HEK293 (cell line): ENCODE measurements at regions not wholly inside any gene's neighbourhood (a gene's known extent, or its start where the extent isn't known, plus 50 kb on each side); places are given as distances from the start of the nearest gene placed in this dataset.
"Not testable (repeated sequence)": the region's sequence is repeated elsewhere in the genome, so short reads cannot be mapped to it uniquely, and the experiment has no call there.

Source experiments
- CTCF ChIA-PET: fragments of 350-600 bp; formaldehyde crosslinking; extraction: SDS; loops from one replicate; lab custom pipeline; 2021; ENCODE audit warnings: antibody characterized with exemption; lab: Yijun Ruan, JAX
- POLR2A ChIA-PET: fragments of 300-600 bp; formaldehyde crosslinking; extraction: SDS; loops from one replicate; lab custom pipeline; 2020; ENCODE audit warnings: antibody characterized with exemption, inconsistent platforms; lab: Yijun Ruan, JAX
- H3K27ac ChIP-seq: fragments of 200-500 bp; sonication (Bioruptor generic); 2 replicates; pipeline ENCODE4 v1.5.1; 2014; ENCODE audit warnings: low read depth, low read length, control low read depth, inconsistent platforms; ENCODE audit errors: extremely low read depth
- H3K36me3 ChIP-seq, 2 experiments: fragments of 200-500 bp in 1 of 2; sonication (Bioruptor generic) in 1 of 2; 1 replicate in 1 of 2; 2 replicates in 1 of 2; pipeline ENCODE4 v1.5.1; 2014 to 2017; ENCODE audit warnings: inconsistent platforms in 2 of 2, low read length in 2 of 2; ENCODE audit not compliant: control insufficient read depth in 2 of 2, insufficient read depth in 1 of 2
- H3K4me1 ChIP-seq: fragments of 200-500 bp; sonication (Bioruptor generic); 2 replicates; pipeline ENCODE4 v1.5.1; 2014; ENCODE audit warnings: mild to moderate bottlenecking, low read length, inconsistent platforms; ENCODE audit not compliant: control insufficient read depth, insufficient read depth
- H3K4me3 ChIP-seq: 2 replicates; pipeline ENCODE4 v1.5.1; 2011; ENCODE audit warnings: low read depth, mild to moderate bottlenecking, control low read depth, low read length, moderate library complexity
- H3K9me3 ChIP-seq: fragments of 200-500 bp; sonication (Bioruptor generic); 2 replicates; pipeline ENCODE4 v1.5.1; 2014; ENCODE audit warnings: low read depth, low read length, inconsistent platforms; ENCODE audit not compliant: control insufficient read depth, insufficient read depth
- HOXA7 ChIP-seq: sonication (generic); formaldehyde crosslinking; IDR thresholded peaks from 2 replicates; pipeline ENCODE4 v1.8.1; 2022; ENCODE audit warnings: missing genetic modification reagents, borderline replicate concordance
- KLF17 ChIP-seq: fragments of 450-650 bp; formaldehyde crosslinking; IDR thresholded peaks from 2 replicates; pipeline ENCODE4 v1.5.1; 2016; ENCODE audit warnings: missing biosample characterization, missing genetic modification characterization
- KLF8 ChIP-seq: fragments of 450-650 bp; formaldehyde crosslinking; IDR thresholded peaks from 2 replicates; pipeline ENCODE4 v1.5.1; 2016; ENCODE audit warnings: missing biosample characterization, missing genetic modification characterization
- ZBTB1 ChIP-seq: fragments of 450-650 bp; formaldehyde crosslinking; IDR thresholded peaks from 2 replicates; pipeline ENCODE4 v1.5.1; 2016; ENCODE audit warnings: missing biosample characterization, missing genetic modification characterization
- ZBTB44 ChIP-seq: fragments of 450-650 bp; IDR thresholded peaks from 2 replicates; pipeline ENCODE4 v1.5.1; 2018; ENCODE audit warnings: missing biosample characterization, mild to moderate bottlenecking, missing genetic modification characterization
- ZFHX2 ChIP-seq: fragments of 450-650 bp; formaldehyde crosslinking; conservative IDR thresholded peaks from 2 replicates; pipeline ENCODE4 v1.5.1; 2016; ENCODE audit warnings: missing biosample characterization, missing genetic modification characterization
- ZNF148 ChIP-seq: fragments of 450-650 bp; formaldehyde crosslinking; IDR thresholded peaks from 2 replicates; pipeline ENCODE4 v1.5.0; 2017; ENCODE audit warnings: missing biosample characterization, missing genetic modification characterization, borderline replicate concordance
- ZNF155 ChIP-seq: fragments of 450-650 bp; formaldehyde crosslinking; IDR thresholded peaks from 2 replicates; pipeline ENCODE4 v1.5.1; 2016; ENCODE audit warnings: missing biosample characterization, missing genetic modification characterization
- ZNF341 ChIP-seq: fragments of 450-650 bp; formaldehyde crosslinking; IDR thresholded peaks from 2 replicates; pipeline ENCODE4; 2016; ENCODE audit warnings: low read depth, missing biosample characterization, missing genetic modification characterization
- ZNF518A ChIP-seq: fragments of 450-650 bp; formaldehyde crosslinking; conservative IDR thresholded peaks from 2 replicates; pipeline ENCODE4 v1.5.1; 2016; ENCODE audit warnings: low read depth, missing biosample characterization, missing genetic modification characterization
- ZNF544 ChIP-seq: fragments of 450-650 bp; formaldehyde crosslinking; IDR thresholded peaks from 2 replicates; pipeline ENCODE4 v1.5.0; 2017; ENCODE audit warnings: missing biosample characterization, missing genetic modification characterization
- ZNF549 ChIP-seq: fragments of 450-650 bp; IDR thresholded peaks from 2 replicates; pipeline ENCODE4 v1.5.1; 2018; ENCODE audit warnings: missing biosample characterization, missing genetic modification characterization, mild to moderate bottlenecking, inconsistent platforms, moderate library complexity
- ZNF664 ChIP-seq: fragments of 450-650 bp; formaldehyde crosslinking; IDR thresholded peaks from 2 replicates; pipeline ENCODE4 v1.5.1; 2016; ENCODE audit warnings: missing biosample characterization, missing genetic modification characterization
- ZSCAN30 ChIP-seq: fragments of 450-650 bp; IDR thresholded peaks from 2 replicates; pipeline ENCODE4 v1.5.1; 2018; ENCODE audit warnings: missing biosample characterization, mild to moderate bottlenecking, missing genetic modification characterization, moderate library complexity

- Histone ChIP-seq H3K4me3 (no peak overlapping the region), H3K9me3 (no peaks in the 10 kb centered on the region), H3K4me1 (no peaks in the 10 kb centered on the region), H3K36me3 (no peaks in the 10 kb centered on the region), H3K27ac (no peak overlapping the region)
- ChIA-PET POLR2A (no interaction called here), CTCF (no interaction called here)
- no peak for TF ChIP-seq ZBTB44 (tag by site-specific recombination)
- no peak for TF ChIP-seq KLF17 (tag by site-specific recombination)
- no peak for TF ChIP-seq ZNF544 (tag by site-specific recombination)
- no peak for TF ChIP-seq ZFHX2 (tag by site-specific recombination)
- no peak for TF ChIP-seq ZNF148 (tag by site-specific recombination)
- TF ChIP-seq ZNF341 (tag by site-specific recombination), result no peak
- no peak for TF ChIP-seq ZNF549
- no peak for TF ChIP-seq KLF8 (tag by site-specific recombination)
These were observed 83.8 kb upstream of the BCHE start for GRCh38 chr3:165920984-165921383.

- no peak overlapping the region for H3K27ac ChIP-seq
- POLR2A ChIA-PET, result no interaction called here
- TF ChIP-seq ZBTB1, result no peak
These were observed 82.1 kb upstream of the BCHE start for GRCh38 chr3:165919284-165919683.

GRCh38 chr3:165918657-165918979 is 81.4 kb upstream of the BCHE start:
- TF ChIP-seq ZNF155 (tag by site-specific recombination), result no peak
- no peak for TF ChIP-seq ZNF518A (tag by site-specific recombination)
- no peak for TF ChIP-seq ZSCAN30 (tag by site-specific recombination)
- TF ChIP-seq ZNF664 (tag by site-specific recombination), result no peak
- no peak for TF ChIP-seq ZNF148 (tag by site-specific recombination)
- TF ChIP-seq ZNF341 (tag by site-specific recombination), result no peak
- no peak for TF ChIP-seq HOXA7 (CRISPR knock-in tag)
- ChIA-PET POLR2A (no interaction called here), CTCF (no interaction called here)
- H3K36me3 ChIP-seq, result no peaks in the 10 kb centered on the region
- no peak overlapping the region for H3K27ac ChIP-seq
- H3K4me3 ChIP-seq, result no peak overlapping the region
- no peaks in the 10 kb centered on the region for H3K4me1 ChIP-seq
- no peaks in the 10 kb centered on the region for H3K9me3 ChIP-seq

More at GRCh38 chr3:165919284-165919683, 82.1 kb upstream of the BCHE start:
- Histone ChIP-seq H3K4me1 (no peaks in the 10 kb centered on the region), H3K36me3 (no peaks in the 10 kb centered on the region), H3K4me3 (no peak overlapping the region), H3K9me3 (no peaks in the 10 kb centered on the region)
- CTCF ChIA-PET, result no interaction called here

GRCh38 chr3:165917938-165918656 is 80.9 kb upstream of the BCHE start:
- CTCF ChIA-PET, H3K4me3 ChIP-seq, H3K27ac ChIP-seq, H3K36me3 ChIP-seq, H3K9me3 ChIP-seq, H3K4me1 ChIP-seq, POLR2A ChIA-PET: not testable (repeated sequence)
